NCI-H1436 (cell line): ENCODE measurements at regions not wholly inside any gene's neighbourhood (a gene's known extent, or its start where the extent isn't known, plus 50 kb on each side); places are given as distances from the start of the nearest gene placed in this dataset.

Experiments
- DNase-seq: peaks from one replicate; lab custom pipeline; 2025; lab: John Stamatoyannopoulos, UW

DNA sequence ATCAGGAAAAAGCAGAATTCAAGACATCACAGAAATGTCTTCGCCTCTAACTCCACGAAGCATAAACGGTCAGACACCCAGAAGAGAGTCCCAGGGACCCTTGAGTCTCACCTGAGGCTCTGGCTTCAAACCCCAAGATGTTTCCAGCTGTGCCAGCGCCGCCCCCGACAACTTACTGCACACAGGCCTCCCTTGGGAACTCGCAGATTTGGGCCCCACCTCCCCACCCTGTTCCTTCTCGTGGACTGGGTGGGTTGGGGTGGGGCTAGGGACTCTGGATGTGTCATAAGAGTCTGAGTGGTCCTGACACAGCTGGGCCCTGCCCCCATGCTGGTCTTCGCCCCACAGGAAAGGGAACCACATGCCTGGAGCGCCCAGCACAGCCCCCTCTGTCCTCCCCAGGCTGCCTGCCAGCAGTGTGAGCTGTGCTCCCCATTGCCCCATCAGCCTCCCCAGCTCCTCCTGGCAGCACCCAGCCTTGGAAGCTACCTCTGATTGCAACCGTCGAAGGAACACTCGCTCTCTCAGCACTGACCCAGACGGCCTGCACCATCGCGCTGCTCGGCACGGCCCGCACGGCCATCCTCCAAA lies 147.5 kb downstream of the CRYBB2 start:
- no peak for DNase-seq

DNA sequence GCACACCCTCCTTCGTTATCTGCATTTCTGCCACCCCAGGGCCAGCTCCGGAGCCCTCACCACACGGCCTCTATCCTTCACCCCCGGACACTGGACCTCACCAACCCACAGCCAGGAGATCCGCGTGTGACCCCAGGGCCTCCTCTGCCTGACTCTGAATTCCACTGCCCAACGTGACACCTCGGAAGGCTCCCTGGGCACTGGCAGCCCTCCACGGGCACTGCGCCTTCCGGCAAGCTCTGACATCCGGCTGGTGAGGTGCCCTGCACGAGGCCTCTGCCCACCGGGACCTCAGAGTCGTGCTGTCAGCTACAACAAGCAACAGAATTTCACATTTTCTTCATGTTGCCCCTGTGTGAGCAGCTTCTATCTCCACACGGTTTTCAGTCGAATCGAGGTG lies 148.3 kb downstream of the CRYBB2 start:
- DNase-seq, result no peak

DNA sequence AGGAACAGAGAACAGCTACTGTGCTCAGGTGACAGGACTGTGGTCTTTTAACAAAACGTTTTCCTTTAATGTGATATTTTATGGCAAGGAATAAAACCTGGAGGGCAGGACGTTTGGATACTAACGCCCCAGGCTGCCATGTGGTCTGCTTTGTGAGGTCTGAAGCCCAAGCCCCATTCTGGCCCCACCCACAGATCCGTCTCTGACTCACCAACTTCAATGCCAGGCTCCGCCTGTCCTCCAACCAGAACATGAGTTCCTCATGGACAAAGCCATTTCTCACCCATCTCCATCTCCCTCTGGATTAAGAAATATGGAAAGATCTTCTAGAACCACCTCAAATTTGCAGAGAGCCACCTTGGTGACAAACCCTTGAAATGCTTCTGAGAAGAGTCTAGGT lies 148.8 kb downstream of the CRYBB2 start:
- DNase-seq, result no peak

DNA sequence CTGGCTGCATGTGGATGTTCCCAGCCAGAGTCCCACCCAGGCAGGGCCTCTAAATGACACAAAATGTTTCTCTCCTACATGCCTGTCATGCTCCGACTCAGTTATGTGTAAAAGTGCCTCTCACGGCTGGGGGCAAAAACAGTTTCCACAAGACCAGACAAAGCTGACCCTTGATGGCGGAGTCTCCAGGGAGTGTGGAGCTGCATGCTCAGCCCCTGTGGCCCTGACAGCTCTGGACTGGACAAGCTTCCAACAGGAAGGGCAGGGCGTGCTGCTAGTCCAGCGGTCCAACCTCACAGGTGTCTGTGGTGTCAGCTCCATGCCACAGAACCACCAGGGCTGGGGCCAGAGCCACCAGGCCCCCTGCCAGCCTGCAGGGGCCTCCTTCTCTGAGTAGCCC lies 149.6 kb downstream of the CRYBB2 start:
- DNase-seq, result no peak

DNA sequence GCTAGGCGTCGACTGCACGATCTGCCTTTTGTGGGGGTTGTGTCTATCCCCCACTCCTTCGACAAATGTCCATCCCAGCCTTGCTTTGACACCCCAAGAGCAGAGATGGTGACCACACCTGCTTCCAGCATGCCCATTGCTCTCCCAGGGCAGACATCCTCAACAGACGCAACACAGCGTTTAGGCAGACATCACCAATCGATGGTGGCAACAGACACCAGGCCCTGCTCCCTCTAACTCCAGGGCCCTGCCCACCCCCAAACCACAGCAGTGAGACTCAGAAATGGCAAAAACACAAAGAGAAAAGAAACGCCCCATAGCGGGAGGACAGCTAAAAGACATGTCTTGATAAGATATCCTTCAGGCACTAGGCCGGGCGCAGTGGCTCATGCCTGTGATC lies 150.9 kb downstream of the CRYBB2 start:
- DNase-seq, result no peak

DNA sequence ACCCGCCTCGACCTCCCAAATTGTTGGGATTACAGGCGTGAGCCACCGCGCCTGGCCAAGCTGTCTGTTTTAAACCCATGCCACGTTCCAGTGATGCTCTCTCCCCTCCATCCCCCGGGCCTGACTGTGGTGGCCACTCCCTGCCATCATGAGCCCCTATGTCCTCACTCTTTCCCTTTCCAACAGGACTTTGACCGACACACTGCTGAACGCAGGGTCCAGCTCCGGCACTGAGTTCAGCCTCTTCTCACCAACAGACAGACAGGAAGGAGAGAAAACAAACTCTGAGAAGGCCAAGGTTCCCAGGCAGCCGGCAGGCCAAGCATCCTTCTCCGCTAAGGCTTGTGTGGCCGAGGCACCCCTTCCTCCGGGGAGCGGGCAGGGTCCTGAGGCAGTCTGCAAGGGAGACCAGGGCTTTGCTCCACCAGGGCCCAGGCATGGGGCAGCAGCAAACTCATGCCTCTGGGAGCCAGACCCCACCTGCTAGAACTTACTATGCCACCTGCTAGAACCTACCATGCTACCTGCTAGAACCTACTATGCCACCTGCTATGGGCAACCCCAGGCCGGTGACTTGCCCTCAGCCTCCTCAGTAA lies 152.7 kb downstream of the CRYBB2 start:
- no peak for DNase-seq

DNA sequence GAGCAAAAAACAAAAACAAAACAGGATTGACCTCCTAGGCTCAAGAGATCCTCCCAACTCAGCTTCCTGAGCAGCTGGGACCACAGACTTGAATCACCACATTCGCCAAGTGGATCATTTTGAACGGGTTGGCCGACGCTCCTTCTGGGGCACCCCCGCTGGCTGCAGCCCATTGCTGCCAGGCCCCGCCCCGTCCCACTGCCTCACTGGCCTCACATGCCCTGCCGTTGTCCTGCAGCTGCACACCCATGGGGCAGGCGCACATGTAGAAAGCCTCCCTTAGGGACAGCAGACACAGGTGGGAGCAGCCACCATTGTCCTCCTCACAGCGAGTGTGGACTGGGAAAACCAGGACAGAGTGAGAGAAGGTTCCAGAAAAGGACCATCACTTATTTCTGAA lies 154.5 kb downstream of the CRYBB2 start:
- DNase-seq, result no peak

DNA sequence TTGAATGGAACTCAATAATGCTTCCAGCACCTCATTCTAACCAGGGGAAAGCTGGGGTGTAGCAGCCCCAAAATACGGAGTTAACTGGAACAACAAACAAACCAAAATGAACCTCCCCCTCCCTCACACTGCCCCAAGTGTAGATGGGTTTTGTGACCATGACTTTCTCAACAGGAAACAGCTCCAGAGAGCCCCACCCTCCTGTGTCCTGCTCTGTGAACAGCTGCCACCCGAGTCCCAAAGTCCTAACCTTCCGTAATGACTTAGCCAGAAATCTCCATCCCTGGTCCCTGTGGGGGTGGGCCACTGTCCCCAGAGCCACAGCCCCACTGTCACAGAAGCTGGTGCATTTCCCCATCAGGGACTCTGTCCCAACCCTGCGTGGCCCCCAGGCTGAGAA lies 155.4 kb downstream of the CRYBB2 start:
- no peak for DNase-seq

DNA sequence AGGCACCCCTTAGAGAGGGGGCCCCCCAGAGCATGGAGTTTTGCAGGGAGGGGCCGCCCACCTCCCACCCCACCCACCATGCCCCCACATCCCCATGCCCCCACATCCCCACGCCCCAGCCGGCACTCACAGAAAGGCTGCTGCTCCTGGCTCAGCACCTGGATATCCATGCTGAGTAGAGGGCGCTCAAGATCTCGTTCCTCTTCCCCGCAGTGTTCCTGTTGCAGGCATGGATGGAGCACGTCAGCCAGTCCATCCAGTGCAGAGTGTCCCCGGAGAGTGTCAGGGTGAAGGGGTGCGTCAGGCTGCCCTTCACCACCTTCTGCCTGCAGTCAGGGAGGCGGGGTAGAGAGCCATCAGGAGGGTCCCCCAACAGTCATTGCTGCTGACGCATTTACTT lies 156.2 kb downstream of the CRYBB2 start:
- DNase-seq, result no peak

DNA sequence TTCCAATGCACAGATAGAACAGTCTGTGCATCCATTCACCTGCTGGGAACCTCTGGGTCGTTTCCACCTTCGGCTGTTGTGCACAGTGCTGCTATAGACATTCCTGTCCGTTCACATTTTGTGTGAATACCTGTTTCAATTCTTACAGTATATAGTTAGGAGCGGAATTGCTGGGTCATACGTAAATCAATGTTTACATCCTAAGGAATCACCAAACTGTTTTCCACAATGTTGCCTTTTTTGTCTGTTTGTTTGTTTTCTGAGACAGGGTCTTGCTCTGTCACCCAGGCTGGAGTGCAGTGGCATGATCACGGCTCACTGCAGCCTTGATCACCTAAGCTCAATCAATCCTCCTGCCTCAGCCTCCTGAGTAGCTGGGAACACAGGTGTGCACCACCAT lies 158.3 kb downstream of the CRYBB2 start:
- no peak for DNase-seq

DNA sequence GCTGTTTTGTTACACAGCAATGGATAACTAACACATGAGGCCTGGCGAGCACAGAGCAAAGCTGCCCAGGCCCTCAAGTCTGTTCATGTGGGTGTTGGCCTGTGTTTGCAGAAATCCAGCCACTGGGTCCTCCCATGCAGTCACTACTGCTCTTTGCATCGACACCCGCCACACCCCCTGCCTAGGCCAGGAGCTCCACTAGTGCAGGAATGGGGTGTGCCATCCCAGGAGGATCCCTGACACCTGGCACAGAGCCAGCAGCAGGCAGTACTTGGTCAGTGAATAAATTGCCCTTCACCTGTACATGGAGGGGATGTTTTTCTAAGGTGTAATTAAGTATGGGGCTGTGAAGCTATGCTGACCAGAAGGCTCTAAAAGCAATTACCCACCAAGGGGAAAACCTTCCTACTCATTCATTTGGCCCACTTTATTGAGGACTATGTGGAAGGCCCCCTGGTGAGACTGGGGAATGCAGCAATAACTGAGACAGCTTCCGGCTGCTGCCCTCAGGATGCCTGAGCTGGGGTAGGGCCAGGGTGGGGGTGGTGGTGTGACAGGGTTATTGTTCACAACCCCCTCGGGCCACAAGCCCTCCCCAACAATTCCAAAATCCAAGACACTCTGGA lies 160.8 kb downstream of the CRYBB2 start:
- no peak for DNase-seq

DNA sequence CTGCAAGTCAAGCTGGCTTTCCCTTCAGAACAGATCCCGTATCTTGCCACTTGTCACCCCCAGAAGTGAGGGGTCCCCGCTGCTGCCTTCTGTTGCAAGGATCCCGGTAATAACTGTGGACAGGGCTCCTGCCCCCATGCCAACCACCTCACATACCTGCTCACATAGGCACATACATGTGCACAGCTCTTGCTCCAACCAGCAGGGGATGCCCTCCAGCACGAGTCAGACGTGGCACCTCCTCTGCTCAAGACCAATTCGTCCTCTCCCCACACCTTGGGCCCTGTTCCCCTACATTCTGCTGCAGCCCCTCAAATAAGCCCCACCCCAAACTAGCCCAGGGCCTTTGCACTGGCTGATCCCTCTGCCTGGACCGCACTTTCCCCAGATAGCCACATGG lies 163.3 kb downstream of the CRYBB2 start:
- DNase-seq, result no peak

DNA sequence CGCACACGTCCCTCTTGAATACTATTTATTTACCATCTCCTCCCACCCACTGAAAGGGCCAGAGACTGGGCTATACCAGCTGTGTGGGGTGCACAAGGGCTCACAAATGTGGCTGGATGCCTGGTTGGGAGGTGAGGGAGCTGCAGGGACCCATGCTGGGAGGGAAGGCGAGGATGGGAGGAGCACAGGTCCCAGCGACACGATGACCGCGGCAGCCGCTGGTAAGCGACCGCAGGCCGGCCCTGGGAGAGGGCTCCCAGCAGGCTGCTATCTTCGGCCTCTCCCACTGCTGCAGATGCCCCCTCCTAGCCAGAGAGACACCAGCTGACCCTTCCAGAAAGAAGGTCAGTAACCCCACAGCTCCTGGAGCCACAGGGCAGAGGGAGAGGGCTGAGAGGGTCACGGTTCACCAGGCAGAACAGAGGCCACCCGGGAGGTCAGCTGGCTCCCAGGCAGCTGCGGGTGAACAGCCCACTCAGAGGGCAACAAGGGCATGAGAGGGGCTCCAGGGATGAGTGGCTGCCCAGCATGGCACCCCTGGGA lies 163.9 kb downstream of the CRYBB2 start:
- no peak for DNase-seq

DNA sequence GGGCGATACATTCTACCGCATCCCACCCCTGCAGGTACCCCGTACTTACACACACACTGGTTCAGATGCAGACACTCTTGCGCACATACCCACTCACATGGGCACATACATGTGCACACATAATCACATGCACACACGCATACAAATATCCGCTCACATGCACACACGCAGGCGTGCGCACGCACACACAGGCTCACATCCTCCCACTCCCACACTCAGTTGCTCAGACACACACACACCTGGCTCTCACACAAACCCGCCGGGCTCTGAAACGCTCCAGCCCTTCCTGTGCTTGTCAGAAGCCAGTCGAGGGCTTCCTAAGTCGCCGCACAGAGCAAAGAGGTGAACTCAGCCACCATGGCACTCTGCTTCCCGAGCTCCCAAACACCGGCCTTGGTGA lies 164.5 kb downstream of the CRYBB2 start:
- no peak for DNase-seq

DNA sequence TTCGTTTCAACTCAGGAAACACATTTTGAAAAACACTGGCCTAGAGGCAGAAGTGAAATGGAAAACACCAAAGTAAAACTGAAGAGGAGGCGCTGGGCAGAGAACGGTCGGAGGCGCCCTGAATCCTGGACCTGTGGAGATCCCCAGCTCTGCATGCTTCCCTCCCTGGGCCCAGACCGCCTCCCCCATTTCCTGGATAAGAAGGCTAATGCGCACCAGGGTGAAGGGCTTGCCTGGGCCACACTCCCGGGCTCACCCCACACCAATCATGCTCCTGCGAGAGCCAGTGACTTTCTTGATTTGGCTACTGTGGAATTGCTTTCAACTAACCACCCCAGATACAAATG lies 167.1 kb downstream of the CRYBB2 start:
- DNase-seq, result no peak

DNA sequence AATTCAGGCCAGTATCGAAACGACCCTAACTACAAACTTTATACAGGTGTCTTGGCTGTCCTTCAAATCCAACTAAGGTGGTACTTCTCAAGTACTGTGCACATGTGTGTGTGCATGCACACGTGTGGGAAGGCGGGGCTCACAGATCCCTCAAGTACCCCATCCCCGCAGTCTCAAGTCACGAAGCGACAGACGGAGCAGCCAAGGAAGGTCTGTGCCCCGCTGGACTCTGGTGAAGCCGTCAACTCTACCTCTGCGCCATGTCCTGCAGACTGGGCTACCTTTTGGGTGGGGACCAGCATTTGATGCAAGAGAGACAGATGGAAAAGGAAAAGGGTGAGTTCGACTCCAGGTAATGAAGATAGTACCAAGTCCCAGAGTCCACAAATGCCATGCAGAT lies 169.0 kb downstream of the CRYBB2 start:
- no peak for DNase-seq

DNA sequence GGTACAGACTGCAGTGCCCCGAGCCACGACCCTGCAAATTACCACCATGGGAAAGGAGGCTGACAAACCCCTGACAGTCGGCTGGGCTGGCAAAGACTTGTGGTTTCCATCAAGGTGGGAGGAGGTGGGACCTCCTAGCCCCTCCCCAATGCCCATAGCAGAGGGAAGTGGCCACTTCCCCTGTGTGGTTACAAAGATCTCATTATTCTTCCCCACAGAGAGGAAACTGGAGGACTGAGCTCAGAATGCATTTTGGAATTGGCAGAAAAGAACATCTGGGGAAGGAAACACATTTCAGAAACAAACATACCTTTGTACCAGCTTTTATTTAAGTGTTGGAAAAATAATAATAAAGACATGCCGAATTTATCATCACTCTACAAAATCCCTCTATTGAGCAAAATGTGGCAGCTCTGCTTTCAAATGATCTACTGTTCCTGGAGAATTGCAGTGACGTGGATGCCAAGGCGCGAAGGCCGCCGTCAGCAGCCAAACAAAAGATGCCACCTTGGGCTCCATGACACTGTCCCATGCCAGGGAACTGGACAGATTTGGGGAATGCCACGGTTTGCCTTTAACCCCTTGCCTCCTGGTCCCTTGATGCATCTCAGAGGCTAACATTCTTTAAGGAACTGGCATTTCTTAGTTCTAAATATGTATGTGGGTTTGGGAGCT lies 169.6 kb downstream of the CRYBB2 start:
- DNase-seq, result no peak

DNA sequence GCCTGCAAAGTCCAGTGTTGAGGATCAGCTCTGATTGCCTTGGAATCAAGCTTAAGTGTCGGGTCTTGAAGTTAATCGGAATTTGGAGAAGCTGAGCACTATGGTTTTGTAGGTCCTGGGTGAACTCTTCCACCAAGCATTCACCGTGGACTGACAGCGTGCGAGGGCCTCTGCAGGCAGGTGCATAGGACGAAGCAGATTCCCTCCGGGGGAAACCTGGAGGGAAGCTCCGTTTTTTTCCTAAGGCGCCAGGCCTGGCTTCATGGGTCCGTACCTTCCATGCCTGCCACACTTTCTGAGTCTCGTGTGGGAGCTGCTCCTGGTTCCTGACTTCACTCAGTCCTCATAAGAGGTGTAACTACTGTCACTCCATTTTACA lies 170.1 kb downstream of the CRYBB2 start:
- DNase-seq, result no peak

DNA sequence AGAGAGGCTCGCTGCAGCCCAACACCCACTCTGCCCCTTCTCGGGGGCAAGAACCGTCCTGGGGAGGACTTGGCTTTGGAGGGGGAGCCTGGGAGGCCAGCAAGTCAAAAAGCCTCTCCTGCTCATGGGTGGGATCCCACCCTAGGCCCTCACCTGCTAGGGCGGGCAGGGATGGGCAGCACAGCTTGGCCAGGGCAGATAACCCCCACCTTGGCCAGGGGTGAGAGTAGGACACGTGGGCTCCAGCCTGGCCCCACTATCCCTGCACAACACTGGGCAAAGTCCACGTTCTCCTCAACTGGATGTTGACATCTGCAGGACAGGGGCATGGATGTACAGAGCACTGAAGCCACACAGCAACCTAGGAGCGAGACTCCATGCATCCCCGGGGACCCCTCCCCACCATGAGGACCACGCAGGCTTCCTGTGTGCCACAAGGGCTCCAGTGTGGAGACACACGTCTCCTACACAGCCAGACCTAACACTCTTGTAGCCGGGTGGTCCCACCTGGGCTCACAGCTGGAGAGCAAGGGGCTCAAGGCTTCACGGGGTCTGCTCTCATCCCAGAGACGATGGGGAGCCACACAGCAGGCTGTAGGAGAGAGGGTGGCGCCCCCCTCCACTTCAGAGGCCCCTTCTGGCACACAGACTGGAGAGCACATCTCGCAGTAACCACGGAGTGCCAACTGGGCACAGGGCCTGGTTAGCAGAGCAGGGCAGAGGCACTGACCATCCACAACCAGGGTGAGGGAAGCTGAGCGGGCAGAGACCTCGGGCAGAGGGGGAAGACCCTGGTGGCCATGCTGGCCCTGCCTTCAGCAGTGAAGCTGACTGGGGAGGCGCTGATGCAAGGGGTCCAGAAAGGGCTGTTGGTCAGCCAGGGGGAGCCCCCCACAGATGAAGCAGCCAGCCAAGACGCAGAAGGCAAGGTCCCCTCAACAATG lies 171.1 kb downstream of the CRYBB2 start:
- no peak for DNase-seq

DNA sequence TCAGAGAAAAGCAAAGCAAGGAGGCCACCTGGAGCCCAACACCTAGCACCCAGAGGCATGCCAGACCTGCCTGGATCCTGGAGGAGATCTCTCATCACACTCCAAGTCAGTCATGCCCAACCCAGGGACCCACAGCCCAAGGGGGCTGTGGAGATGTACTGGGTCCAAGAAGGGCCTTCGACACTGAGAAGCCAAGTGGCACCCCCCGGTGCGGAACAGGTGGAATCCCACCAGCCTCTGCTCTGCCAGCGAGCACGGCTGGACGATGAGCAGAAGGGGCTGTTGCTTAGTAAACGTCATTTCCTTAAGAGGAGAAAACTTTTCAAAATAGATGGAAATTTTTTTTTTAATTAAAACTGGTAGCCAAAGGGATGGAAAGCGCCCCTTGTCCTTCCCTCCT lies 171.9 kb upstream of the GRK3 start:
- DNase-seq, result no peak

DNA sequence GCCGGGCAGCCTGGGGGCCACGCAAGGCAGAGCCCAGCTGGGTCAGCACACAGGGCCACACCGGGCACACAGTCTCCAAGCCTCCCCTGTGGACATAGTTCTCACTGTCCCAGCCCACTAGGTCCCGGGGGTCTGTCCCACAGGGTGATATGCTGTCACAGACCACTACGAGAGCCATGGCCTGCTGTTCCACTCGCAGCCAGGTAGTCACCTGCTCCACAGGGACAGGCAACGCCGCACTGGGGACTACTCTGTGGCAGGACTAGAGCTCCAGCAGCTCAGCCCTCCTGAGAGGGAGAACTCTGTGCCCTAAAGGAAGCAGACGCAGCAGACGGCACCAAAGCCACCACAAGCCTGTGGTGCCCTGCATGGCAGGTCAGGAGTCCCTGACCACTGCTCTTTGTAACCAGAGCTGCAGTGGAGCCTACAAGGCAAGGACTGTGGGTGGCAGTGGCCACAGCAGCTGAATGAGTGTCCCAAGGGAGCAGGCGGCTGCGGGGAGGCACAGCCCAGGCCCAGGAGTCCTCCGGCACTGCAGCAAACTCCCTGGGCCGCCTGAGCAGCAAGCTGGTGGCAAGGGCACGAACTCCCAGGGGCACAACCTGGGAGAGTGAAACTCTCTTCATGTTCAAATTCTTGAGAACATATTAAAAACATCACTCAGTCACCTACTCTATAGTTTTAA lies 171.2 kb upstream of the GRK3 start:
- no peak for DNase-seq

DNA sequence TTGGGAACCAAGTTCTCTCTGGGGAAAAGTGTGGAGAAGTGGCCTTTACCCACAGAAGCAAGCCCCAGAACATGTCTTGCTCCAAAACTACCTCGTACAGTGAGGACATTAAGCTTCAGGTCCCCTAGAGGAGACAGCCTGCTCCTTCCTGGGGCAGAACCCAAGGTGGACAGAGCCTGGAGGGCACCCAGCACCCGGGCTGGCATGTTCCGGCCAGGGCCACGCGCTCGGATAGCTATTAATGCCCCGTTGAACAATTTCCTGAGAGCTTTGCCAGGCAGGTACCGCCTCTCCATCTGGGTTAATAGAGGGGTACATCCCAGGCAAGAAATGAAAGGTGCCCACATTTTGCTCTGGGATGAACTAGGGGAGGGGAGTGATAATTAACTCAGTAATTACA lies 169.0 kb upstream of the GRK3 start:
- DNase-seq, result no peak
